ENCODE measurements at regions not wholly inside any gene's neighbourhood (a gene's known extent, or its start where the extent isn't known, plus 50 kb on each side); places are given as distances from the start of the nearest gene placed in this dataset.

GRCh38 chr15:47951781-47952180 is 169.0 kb upstream of the SLC24A5 start (continued):
- TF ChIP-seq ZBTB33 (IDR thresholded peaks at IDR 0.05) (no peak), RAD21 (IDR thresholded peaks at IDR 0.05) (no peak)

- no peaks in the 10 kb centered on the region for H3K36me3 ChIP-seq (ENCODE audit: control insufficient read depth in 4 of 4, insufficient read depth in 3 of 4, low read depth in 1 of 4, low read length in 3 of 4)
- H3K9ac ChIP-seq (ENCODE audit: low read depth in 1 of 2, low read length in 2 of 2) = no peak overlapping the region
- TF ChIP-seq MAX (IDR thresholded peaks at IDR 0.05) = no peak
- TF ChIP-seq TAF1 (conservative IDR thresholded peaks at IDR 0.05) = no peak
- TF ChIP-seq FOXA2 (IDR thresholded peaks at IDR 0.05) = no peak
- no peak for TF ChIP-seq ZBTB33 (IDR thresholded peaks at IDR 0.05)
- no peak for TF ChIP-seq RXRA (IDR thresholded peaks at IDR 0.05)
- TF ChIP-seq REST (IDR thresholded peaks at IDR 0.05) = no peak
- TF ChIP-seq NR2F2 (IDR thresholded peaks at IDR 0.05) = no peak
- no peak for TF ChIP-seq JUND (IDR thresholded peaks at IDR 0.05)
- no peak for TF ChIP-seq HNF4G (IDR thresholded peaks at IDR 0.05)
- TF ChIP-seq GABPA (IDR thresholded peaks at IDR 0.05 in 1 of 2, conservative IDR thresholded peaks at IDR 0.05 in 1 of 2) = no peak
- TF ChIP-seq ATF3 (IDR thresholded peaks at IDR 0.05) = no peak
- no peak for TF ChIP-seq SP1 (IDR thresholded peaks at IDR 0.05)
- TF ChIP-seq FOXA1 (IDR thresholded peaks at IDR 0.05) = no peak
- TF ChIP-seq EGR1 (IDR thresholded peaks at IDR 0.05; ENCODE audit: low read depth in 2 of 2) = no peak
- no peak for TF ChIP-seq RAD21 (IDR thresholded peaks at IDR 0.05)
- H3K4me3 ChIP-seq (ENCODE audit: low read depth in 1 of 3, low read length in 3 of 3) = no peak overlapping the region
- 70% methylated on average over 3 of the region's 3 CpGs for WGBS
- no peak overlapping the region for H3K27ac ChIP-seq (ENCODE audit: low read depth in 1 of 2, low read length in 2 of 2)
- peaks cover 0 to 2% (median 0%) of the 10 kb centered on the region in 4 donors for H3K9me3 ChIP-seq (ENCODE audit: control insufficient read depth in 4 of 4, low read length in 3 of 4)
- no peaks in the 10 kb centered on the region for H3K4me1 ChIP-seq (ENCODE audit: control insufficient read depth in 4 of 4, insufficient read depth in 4 of 4, low read length in 3 of 4)
- no peaks in the 10 kb centered on the region for H3K27me3 ChIP-seq (ENCODE audit: control insufficient read depth in 4 of 4, insufficient read depth in 4 of 4, low read length in 3 of 4)
- DNase-seq (ENCODE audit: low spot score) = no peak
These were observed 166.6 kb upstream of the SLC24A5 start for GRCh38 chr15:47954196-47954595.

Data from liver (tissue), 7 donors.